ENCODE measurements at regions not wholly inside any gene's neighbourhood (a gene's known extent, or its start where the extent isn't known, plus 50 kb on each side); places are given as distances from the start of the nearest gene placed in this dataset.

DNA sequence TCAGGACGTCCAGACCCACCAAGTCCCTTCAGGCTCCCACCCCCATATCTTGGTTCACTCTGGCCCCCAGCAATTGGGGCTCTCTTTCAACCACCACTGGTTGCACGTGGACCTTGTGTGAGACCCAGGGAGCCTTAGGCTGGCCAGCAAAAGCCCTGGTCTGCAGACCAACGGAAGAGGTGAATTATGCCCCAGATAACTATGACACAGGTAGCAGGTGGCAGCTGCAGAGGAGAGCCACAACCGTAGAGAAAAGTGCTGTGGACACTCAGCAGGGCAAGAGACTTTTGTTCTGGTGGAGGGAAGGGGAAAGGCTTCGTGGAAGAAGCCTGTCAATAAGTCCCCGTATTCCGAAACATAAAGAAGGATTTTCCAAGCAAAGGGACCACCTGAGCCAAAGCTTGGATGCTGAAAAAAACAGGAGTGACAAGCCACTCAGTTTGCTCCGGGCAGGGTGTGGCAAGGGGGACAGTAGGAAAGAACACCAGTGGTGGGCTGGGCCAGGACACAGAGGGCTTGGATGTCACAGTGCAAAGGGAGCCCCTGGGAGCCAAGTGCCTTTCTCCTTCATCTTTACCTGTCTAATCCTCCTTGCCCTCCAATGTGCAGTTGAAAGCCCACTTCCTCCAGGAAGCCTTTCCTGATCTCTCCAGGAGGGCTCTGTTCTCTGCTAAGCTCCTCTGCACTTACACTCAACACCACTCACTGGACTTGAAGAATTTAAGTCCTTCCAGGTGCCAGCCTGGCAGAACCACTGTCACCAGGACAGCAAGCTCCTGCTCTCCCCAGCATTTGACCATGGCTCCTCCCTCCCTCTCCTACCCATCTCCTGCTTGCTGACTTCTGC is 264.7 kb downstream of the BUD13 start:
- TF ChIP-seq CTCF (IDR thresholded peaks at IDR 0.05; ENCODE audit: low read depth, low read length), result no peak
- TF ChIP-seq EZH2phosphoT487 (IDR thresholded peaks at IDR 0.05; ENCODE audit: low read depth), result no peak

All from OCI-LY3 (cell line).